Stimulated activated CD4-positive, alpha-beta T cell treated with anti-CD3 and anti-CD28 coated beads, TNF-alpha, amount 100 ng/mL, for 1 hour (primary cell): ENCODE measurements at regions not wholly inside any gene's neighbourhood (a gene's known extent, or its start where the extent isn't known, plus 50 kb on each side); places are given as distances from the start of the nearest gene placed in this dataset.
"Not testable (repeated sequence)": the region's sequence is repeated elsewhere in the genome, so short reads cannot be mapped to it uniquely, and the experiment has no call there.

Source experiments
- DNase-seq, 3 donors: peaks; one replicate each; pipeline ENCODE4 v3.0.0-alpha.2; 2020; ENCODE audit warnings: low read depth in 3 of 3, low spot score in 1 of 3

DNA sequence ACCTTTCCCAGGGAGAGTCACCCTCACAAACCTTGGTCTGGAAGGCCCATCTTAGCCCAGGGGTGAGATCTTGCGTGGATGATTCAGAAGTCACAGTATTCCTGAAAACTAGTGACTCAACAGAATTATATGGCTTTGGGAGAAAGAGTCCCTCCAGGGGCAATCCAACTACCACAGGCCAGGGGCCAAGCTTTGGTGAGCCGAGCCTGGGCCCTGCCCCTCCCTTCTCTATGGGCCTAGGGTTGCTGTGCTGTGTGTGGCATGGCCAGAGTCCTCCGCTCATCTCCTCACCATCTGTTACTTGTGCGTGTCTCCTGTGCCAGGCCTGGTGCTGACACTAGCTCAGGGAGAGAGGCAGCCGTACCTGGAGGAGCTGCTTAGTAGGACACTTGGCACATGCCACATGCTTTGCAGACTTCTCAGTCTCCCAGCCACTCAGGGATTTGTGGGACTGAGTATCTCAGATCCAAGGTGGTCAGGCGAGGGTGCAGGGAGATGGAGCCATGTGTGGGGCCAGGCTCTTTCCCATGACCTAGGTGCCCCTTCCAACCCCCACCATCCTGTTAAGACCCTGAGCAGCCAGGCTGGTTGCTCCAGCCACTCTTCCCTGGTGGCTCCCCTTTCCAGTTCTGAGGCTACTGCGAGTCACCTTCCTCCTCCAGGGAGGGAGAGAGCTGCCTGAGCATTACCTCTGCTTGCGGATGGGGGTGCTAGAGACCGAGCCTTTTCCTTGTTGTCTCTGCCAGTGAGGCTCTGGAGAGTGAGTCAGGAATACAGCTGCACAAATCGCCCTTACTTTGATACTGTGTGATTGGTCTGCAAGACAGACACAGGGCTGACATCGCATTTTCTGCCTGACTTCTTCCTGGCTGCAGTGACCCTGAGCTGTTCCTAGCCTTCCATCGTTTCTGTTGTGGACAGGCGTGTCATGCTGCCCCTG is 94.1 kb downstream of the SLC25A47 start:
- DNase-seq: no peak

DNA sequence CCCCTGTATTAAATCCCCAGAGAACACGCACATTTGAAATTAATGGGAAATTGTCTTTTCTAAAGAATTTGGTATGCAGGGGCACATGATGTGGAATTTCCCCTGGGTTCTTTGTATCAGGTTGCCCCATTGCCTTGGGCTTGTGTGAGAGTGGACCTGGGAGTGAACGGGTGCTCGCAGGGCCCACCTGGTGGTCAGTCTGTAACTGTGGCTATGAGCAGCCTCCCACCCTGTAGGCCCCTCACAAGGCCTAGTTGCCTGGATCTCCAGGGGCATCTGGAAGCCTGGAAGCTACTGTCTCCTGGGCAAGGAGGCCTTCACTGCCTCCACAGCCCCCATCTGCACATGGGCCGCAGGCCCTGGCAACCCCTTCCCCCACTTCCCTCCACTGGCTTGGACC is 96.7 kb downstream of the SLC25A47 start:
- no peak for DNase-seq

DNA sequence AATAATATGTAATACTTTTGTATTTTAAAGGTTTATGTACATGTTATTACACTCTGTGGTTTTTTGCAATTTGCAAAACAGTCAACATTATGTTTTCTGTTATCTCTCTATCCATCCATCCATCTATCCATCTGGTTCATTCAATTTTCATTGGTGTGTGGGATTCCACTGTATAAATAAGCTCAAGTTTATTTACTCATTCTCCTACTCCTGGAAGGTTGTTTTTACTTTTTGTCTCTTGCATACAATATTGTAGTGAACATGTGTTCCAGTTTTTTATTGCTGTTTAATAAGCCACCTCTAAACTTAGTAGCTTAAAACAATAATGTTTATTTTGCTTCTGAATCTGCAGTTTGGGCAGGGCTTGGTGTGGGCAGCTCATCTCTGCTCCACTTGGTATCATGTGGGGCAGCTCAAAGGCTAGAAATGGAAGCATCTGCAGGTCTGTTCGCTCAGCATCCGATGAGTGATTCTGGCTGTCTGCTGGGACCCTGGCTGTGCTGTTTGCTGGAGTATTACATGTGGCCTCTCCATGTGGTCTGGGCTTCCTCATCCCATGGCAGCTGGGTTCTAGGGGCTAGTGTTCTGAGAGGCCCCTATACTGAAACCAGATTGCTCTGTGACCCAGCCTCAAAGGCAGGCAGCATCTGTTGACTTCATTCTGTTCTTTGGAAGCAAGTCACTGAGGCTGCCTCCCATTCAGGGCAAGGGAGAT is 98.8 kb downstream of the SLC25A47 start:
- DNase-seq: no peak

DNA sequence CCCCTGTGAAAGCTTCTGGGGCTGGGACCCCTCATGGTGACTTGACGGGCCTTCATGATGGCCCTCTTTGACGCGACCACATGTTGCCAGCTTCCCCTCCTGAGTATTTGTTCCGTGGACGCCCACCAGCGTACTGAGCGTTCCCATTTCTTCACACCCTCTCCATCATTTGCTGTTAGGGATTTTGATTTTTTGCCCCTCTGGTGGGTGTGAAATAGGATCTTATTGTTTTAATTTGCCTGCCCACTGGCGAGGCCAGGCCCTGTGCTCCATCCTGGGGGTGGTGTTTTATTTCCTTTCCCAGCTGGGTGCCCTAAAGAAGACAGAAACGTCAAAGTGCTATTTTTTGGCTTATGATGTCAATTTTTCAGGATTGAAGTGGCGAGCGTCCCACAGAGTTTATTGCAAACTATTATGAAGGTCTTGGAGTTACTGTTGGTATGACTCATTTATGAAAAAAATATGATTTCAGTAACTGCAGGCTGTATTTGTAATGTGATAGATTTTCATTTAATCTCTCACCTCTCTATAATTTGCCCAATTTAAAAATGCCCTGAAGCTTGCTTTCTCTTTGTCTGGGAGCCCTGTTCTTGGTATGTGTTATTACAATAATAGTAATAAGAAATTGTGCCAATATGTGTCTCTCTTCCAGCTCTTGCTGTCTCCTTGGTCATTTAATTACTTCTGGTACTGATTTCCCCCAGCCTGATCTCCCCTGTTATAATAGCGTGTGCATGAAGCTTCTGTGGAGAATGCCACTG is 99.6 kb downstream of the SLC25A47 start:
- DNase-seq: no peak

DNA sequence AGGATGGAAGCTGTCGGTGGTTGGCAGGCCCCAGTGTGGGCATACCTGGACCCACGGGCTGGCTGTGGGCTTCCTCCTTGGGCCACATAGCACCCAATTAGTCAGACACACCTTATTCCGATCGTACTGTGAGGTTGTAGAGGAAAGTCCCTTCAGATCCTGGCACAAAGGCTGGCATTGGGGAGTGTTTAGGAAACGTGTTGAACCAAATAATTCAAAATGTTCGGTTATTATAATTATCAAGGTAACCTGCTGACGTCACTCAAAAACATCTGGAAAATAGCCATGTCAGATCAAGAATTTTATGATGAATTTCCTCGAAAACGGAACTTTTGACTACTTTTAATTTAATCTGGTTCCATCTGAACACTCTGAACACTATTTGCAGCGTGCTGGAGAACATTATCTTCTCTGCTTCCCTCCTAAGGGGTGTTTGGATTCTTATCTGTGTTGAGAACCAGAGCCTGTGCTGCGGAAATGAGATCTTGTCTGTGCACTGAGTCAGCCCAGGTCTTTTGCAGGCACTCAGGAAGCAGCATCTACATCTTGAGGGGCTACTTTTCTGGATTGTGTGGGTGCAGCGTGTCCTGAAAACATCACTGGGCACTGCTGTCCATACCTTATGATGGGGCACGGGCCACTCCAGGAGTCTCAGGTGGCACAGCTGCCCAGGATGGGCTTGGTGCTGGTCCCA is 100.3 kb downstream of the SLC25A47 start:
- DNase-seq: no peak

DNA sequence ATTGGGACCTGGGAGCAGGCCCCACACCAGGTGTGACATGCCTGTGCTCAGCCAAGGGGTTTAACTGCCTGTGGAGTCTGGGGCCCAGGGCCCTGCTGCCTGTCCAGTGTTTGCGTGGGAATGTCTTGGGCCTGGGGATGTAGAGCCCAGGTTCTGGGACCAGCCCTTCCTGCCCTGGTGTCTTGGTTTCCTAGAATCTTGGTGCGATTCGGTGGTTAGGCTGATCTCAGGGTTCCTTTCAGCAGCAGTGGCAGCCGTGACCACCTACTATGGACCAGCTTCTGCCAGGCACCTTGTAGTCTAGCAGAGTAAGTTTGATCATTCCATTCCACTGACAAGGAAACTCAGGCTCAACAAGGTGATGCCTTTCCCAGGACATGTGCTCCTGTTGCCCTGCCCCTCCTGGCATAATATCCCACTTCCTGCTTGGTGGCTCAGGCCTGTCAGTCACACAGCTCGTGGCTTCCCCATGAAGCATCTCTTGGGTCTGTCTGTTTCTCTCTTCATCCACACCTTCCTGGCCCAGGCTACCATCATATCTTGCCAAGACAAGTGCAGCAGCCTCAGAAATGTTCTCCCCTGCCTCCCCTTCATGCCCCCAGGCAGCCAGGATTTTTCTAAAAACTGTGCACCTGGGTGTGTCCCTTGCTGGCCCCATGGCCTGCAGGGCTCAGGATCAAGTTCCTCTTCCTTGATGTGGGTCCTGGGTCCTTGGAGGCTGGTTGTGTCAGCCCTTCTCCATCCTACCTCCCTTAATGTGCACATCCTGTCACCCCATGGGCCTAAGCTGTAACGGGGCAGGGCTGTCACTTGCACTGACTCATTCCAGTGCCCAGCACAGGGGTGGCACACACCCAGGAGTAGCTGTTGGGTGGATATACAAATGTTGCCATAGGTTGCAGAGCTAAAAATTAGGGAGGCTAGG is 101.6 kb downstream of the SLC25A47 start:
- no peak for DNase-seq

DNA sequence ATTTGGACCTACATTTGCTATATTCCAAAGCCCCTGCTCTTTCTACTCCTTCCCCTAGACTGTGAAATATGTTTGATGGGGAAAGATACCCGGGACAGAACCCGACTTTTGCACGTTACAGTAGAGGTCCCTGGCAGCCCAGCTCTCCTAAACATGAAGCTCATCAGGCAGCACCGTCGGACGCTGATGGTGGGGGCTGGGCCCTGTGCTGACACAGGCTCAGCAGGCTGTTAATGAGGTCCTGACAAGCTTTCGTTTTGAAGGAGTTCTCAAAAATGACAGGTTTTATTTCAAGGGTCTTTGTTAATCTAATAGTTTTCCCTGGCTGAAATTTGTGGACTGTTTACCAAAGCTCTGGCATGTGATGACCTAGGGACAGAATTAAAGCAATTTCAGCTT is 102.3 kb downstream of the SLC25A47 start:
- no peak for DNase-seq

DNA sequence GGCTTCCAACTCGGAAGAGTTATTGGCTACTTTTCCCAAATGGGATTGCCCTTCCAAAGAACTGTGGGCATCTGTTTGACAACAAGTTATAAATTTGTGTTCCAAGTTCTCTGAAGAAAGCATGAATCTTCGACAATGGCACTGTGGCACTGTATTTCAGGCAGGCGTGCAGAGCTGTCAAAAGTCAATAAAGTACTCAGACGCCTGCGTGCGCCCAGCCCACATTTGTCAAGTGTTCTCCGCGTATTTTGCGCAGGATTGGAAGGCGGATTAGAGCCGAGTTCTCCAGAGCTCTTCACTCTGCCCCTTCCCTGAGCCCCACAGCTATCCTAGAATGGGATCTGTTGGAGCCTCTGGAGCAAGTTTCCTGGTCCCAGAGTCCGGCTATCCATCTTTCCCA is 103.2 kb downstream of the SLC25A47 start:
- DNase-seq: no peak

DNA sequence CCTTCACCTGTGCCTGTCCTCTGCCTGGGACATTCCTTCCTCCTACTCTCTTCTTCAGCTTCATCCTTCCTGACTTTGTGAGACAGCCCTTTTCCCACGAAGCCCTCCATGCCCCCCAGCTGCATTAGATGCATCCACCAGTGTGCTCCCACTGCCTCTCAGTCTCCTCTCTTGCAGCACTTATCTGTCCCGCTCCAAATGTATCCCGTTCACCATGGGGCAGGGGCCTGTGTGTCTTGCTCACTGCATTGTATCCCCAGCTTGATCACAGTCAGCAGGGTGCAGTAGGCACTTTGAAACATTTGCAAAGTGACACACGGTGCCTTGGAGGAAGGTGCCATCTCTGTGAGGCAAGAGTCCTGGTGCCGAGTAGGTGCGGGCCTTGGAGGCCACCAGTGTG is 104.0 kb downstream of the SLC25A47 start:
- DNase-seq: no peak

DNA sequence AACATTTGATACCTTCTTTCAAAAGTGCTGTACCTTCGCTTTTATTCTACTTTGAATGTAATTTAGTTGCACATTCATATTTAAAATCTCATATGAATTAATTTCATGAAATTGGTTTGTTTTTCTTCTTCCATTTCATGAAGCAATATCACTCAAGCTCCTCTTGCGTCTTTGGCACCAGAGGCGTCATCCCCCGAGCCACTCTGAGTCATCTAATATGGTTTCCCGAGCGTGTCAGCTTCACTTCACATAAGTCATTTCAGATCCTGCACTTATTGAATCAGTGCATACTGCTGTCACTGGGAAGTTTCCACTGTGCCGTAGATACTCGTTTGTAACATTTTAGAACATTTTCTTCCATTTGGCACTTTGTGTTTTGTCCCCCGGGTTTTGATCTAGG is 105.6 kb downstream of the SLC25A47 start:
- no peak for DNase-seq

DNA sequence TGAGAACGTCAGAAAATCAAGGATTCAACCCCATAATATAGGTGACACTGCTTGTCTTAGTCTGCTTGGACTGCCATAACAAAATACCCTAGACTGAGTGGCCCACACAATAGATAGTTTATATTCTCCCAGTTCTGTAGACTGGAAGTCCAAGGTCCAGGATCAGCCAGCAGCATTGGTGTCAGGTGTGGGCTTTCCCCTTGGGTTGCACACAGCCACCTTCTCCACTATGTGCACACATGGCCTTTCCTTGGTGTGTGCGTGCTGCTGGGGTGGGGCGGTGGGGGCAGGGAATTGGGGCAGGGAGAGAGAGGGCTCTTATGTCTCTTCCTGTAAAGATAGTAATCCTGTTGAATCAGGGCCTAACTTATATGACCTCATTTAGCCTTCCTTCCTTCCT is 106.4 kb downstream of the SLC25A47 start:
- DNase-seq: no peak

DNA sequence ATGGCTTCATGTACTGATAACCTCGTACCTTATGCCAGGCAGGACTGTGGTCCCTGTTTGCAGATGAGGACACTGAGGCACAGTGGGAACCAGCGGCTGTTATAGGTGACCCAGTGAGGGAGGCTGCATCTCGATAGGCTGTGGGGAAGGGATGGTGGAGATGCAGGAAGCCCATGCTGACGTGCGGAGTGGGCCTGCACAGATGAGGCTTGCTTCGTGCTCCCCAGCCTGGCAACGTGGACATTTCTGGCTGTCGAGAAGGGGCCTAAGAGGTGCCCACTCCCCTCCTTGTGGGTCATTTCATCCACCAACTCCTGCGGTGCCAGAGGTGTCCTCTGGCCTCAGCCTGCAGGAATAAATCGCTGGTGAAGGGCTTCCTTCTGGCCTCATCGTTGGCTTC is 107.4 kb downstream of the SLC25A47 start:
- DNase-seq: no peak

DNA sequence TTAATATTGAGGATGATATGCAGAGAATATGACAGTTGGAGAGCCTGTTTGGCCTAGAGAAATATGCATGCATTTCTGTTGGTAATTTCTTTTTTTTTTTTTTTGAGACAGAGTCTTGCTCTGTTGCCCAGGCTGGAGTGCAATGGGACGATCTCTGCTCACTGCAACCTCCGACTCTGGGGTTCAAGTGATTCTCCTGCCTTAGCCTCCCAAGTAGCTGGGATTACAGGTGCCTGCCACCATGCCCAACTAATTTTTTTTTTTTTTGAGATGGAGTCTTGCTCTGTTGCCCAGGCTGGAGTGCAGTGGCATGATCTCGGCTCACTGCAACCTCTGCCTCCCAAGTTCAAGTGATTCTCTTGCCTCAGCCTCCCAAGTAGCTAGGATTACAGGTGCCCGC is 108.3 kb downstream of the SLC25A47 start:
- not testable (repeated sequence) for DNase-seq

DNA sequence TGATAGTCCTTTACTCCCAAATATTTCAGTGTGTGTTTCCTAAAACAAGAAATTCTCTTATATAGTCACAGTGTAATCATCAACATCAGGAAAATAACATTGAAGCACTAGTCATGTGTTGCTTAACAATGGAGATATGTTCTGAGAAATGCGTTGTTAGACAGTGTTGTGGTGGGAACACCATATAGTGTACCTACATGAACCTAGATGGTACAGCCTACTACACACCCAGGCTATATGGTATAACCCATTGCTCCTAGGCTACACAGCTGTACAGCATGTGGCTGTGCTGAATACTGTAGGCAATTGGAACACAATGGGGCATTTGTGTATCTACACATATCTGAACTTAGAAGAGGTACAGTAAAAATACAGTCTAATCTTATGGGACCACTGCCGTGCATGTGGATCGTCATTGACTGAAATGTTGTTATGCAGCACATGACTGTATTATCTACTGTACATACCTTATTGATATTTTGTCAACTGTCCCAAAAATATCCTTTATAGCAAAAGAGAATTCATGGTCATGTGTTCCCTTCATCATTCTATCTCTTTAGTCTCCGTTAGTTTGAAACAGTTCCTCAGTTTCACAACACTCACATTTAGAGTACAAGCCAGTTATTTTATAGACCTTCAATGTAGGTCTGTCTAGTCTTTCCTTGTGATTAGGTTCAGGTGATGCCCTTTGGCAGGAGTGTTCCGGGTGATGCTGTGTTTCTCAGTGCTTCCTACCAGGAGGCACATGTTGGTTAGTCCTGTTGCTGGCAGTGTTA is 109.7 kb downstream of the SLC25A47 start:
- no peak for DNase-seq

DNA sequence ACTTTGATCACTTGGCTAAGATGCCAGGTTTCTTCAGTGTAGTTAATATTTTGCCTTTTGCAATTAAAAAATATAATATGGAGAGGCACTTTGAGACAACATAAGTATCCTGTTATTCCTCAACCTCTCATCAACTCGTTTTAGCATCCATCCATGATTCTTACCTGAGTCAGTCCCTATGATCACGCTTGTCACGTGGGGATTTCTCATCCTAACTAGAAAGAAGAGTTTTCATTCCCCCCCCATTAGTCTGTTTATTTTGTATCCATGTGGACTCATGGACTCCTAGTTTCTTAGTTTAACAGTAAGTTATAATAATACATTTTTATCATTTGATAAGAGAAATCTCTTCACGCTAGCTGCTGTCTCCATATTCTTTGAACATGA is 110.3 kb downstream of the SLC25A47 start:
- no peak for DNase-seq

DNA sequence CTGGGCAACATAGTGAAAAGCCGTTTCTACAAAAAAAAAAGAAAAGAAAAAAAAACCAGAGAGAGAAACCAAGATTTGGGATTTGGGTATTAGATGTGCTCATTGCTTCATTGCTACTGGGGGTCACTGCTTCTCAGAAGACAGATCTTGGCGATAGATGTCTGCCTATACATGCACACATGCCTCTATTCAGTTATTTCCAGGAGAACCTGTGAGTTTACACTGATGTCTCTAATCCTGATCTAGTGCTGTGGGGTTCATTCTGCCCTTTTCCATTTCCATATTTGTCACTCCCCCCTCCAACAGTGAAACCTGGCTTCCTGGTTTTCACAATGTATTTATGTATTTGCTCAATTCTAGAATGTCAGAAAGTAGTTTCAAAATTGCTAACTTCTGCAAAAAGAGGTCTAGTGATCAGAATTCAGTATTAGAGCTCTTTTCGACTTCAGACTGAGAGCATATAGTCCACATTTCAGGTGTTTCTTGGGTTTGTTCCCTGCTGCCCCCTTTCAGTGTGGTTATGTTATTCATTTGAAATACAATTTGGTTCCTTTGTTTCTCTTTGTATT is 111.0 kb downstream of the SLC25A47 start:
- DNase-seq: no peak

DNA sequence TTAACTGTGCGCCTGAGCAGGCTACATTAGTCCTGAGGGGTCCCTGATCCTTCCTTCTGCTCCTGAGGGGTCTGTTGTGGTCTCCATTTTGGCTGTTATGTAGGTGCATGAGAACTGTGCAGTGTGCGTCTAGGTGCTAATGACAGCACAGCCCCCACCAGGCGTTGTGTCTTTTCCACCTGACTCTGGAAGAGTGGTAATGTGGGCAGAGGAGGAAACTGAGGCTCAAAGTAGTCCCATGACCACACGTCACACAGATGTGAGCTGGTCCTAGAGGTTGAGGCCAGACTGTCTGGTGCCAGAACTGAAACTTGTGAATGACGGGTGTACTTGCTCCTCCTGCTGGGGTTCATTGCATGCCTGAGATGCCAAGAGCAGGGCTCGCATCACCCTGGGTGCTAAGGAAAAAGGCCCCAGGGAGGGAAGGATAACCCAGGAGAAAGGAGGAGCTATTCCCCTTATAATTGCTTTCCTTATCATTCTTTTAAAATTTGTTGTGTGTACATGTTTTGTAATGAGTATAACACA is 111.8 kb downstream of the SLC25A47 start:
- DNase-seq: no peak

DNA sequence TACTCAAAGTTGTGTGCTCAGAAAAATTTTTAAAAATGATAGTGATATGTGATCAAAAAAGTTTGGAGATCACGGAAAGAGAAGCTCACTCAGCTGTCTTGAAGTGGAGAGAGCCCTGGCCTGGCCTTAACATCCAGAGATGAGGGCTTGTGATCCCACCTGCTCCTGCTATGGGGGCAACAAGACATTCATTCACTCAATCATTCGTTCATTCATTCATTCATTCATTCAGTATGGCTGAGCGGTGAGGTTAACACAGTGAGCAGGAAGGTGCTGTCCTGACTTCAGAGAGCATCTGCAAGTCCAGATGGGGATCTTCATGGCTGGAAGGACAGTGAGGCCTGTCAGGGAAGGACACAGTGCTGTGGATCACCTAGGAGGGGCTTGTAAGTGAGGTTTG is 112.3 kb downstream of the SLC25A47 start:
- DNase-seq: no peak
